ENCODE measurements at regions not wholly inside any gene's neighbourhood (a gene's known extent, or its start where the extent isn't known, plus 50 kb on each side); places are given as distances from the start of the nearest gene placed in this dataset.

DNA sequence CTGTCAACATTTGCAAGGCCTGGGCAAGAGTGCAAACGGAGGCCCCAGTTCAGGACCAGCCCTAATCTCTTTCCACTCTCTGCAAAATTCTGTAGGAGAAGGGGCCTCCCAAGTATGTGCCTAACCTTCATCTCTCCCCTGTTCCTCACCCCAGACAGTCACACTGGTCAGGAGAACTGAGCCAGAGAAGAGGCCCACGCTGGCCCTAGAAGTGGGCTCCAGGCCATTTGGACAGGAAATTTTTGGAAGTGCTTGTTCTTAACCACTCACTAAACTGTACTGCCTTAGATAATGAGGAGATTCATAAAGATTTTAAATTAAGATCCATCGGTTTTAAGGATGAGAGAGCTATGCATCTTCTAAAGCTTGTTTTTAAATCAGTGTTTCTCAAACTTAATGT is 129.7 kb upstream of the ADGRL2 start:
- Histone ChIP-seq H3K27ac (no peak overlapping the region), H3K4me1 (no peaks in the 10 kb centered on the region), H3K27me3 (no peaks in the 10 kb centered on the region), H3K4me3 (no peak overlapping the region), H3K9me3 (no peaks in the 10 kb centered on the region), H3K36me3 (no peaks in the 10 kb centered on the region)
- no peak for TF ChIP-seq POLR2A (IDR thresholded peaks at IDR 0.05)
- TF ChIP-seq CTCF (IDR thresholded peaks at IDR 0.05), result no peak
- DNase-seq, result no peak

DNA sequence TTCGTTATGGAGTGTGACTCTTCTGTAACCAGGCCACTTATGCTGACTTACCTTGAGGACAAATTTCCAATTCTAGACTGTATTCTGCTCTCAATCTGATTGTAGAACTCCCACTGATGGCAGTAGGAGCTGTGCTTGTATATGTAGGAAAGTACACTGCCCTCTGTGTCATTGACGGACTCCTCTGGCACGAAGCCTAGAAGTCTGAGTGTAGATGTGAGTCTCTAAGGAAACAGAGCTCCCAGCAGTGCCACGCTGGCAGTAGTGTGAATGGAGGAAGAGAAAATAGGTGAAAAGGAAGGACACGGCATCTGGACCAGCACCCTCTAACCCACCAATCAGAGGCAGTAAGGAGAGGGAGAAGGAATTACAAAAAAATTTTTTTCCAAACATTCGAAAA is 130.4 kb upstream of the ADGRL2 start:
- Histone ChIP-seq H3K9me3 (no peaks in the 10 kb centered on the region), H3K4me3 (no peak overlapping the region), H3K4me1 (no peaks in the 10 kb centered on the region), H3K36me3 (no peaks in the 10 kb centered on the region), H3K27ac (no peak overlapping the region), H3K27me3 (no peaks in the 10 kb centered on the region)
- no peak for TF ChIP-seq POLR2A (IDR thresholded peaks at IDR 0.05)
- no peak for TF ChIP-seq CTCF (IDR thresholded peaks at IDR 0.05)
- peak in 1 of 3 donors; percentile 76 for DNase-seq

- no peak for TF ChIP-seq CTCF (IDR thresholded peaks at IDR 0.05)
- no peak for TF ChIP-seq POLR2A (IDR thresholded peaks at IDR 0.05)
- Histone ChIP-seq H3K4me3 (no peak overlapping the region), H3K27ac (no peak overlapping the region), H3K4me1 (no peaks in the 10 kb centered on the region), H3K36me3 (no peaks in the 10 kb centered on the region), H3K9me3 (no peaks in the 10 kb centered on the region), H3K27me3 (no peaks in the 10 kb centered on the region)
- no peak for DNase-seq
Observed at GRCh38 chr1:81666586-81666985, 134.1 kb upstream of the ADGRL2 start.

- Histone ChIP-seq H3K36me3 (no peaks in the 10 kb centered on the region), H3K4me3 (no peak overlapping the region), H3K9me3 (no peaks in the 10 kb centered on the region), H3K27ac (no peak overlapping the region), H3K4me1 (no peaks in the 10 kb centered on the region), H3K27me3 (no peaks in the 10 kb centered on the region)
- no peak for TF ChIP-seq POLR2A (IDR thresholded peaks at IDR 0.05)
- no peak for TF ChIP-seq CTCF (IDR thresholded peaks at IDR 0.05)
- no peak for DNase-seq
Observed at GRCh38 chr1:81664341-81664740, 136.4 kb upstream of the ADGRL2 start.

- no peak for TF ChIP-seq POLR2A (IDR thresholded peaks at IDR 0.05)
- TF ChIP-seq CTCF (IDR thresholded peaks at IDR 0.05), result no peak
- no peaks in the 10 kb centered on the region for H3K27me3 ChIP-seq
- H3K9me3 ChIP-seq, result no peaks in the 10 kb centered on the region
- no peak for DNase-seq
- H3K4me1 ChIP-seq, result no peaks in the 10 kb centered on the region
- no peaks in the 10 kb centered on the region for H3K36me3 ChIP-seq
- no peak overlapping the region for H3K27ac ChIP-seq
- H3K4me3 ChIP-seq, result no peak overlapping the region
Observed at GRCh38 chr1:81662913-81663526, 137.7 kb upstream of the ADGRL2 start.

- TF ChIP-seq CTCF (IDR thresholded peaks at IDR 0.05) (no peak), POLR2A (IDR thresholded peaks at IDR 0.05) (no peak)
- DNase-seq, result no peak
- no peak overlapping the region for H3K4me3 ChIP-seq
- no peaks in the 10 kb centered on the region for H3K36me3 ChIP-seq
- H3K4me1 ChIP-seq, result no peaks in the 10 kb centered on the region
- no peak overlapping the region for H3K27ac ChIP-seq
- no peaks in the 10 kb centered on the region for H3K9me3 ChIP-seq
- no peaks in the 10 kb centered on the region for H3K27me3 ChIP-seq
Observed at GRCh38 chr1:81660286-81660685, 140.4 kb upstream of the ADGRL2 start.
